Fibroblast of lung (primary cell): ENCODE measurements at regions not wholly inside any gene's neighbourhood (a gene's known extent, or its start where the extent isn't known, plus 50 kb on each side); places are given as distances from the start of the nearest gene placed in this dataset.

Source experiments
- DNase-seq, 2 donors: peaks; one replicate each; pipeline versions ENCODE4 v3.0.0 to v3.0.0-alpha.2; 2010; ENCODE audit warnings: low read depth in 2 of 2
- H2AFZ ChIP-seq: 2 replicates; pipeline ENCODE4 v1.5.1; 2012; ENCODE audit warnings: low read length, control low read depth, inconsistent platforms
- H3K27ac ChIP-seq: 2 replicates; pipeline ENCODE4 v1.5.1; 2011; ENCODE audit warnings: low read length, control low read depth; ENCODE audit not compliant: insufficient read depth
- H3K27me3 ChIP-seq: 2 replicates; pipeline ENCODE4 v1.5.1; 2011; ENCODE audit warnings: mild to moderate bottlenecking, low read length; ENCODE audit not compliant: control insufficient read depth, insufficient read depth
- H3K36me3 ChIP-seq: 2 replicates; pipeline ENCODE4 v1.5.1; 2011; ENCODE audit warnings: low read length; ENCODE audit not compliant: control insufficient read depth, insufficient read depth
- H3K4me1 ChIP-seq: 2 replicates; pipeline ENCODE4 v1.5.1; 2011; ENCODE audit warnings: low read length; ENCODE audit not compliant: control insufficient read depth, insufficient read depth; ENCODE audit errors: extremely low read depth
- H3K4me2 ChIP-seq: 2 replicates; pipeline ENCODE4 v1.5.1; 2011; ENCODE audit warnings: low read length, control low read depth; ENCODE audit not compliant: insufficient read depth; ENCODE audit errors: extremely low read depth
- H3K4me3 ChIP-seq, 4 experiments: fragments of 200-600 bp in 1 of 4; sonication (generic) in 1 of 4; replicated peaks in 1 of 4; 2 replicates each; pipeline ENCODE4 v1.5.1; 2011 to 2016; ENCODE audit warnings: low read length in 4 of 4, low read depth in 3 of 4, mild to moderate bottlenecking in 3 of 4, control low read depth in 2 of 4, inconsistent platforms in 1 of 4, mixed read lengths in 1 of 4; ENCODE audit not compliant: insufficient read depth in 1 of 4; ENCODE audit errors: control extremely low read depth in 1 of 4
- H3K79me2 ChIP-seq: 2 replicates; pipeline ENCODE4 v1.5.1; 2012; ENCODE audit warnings: mild to moderate bottlenecking, low read length, inconsistent platforms; ENCODE audit not compliant: control insufficient read depth, insufficient read depth
- H3K9ac ChIP-seq: 2 replicates; pipeline ENCODE4 v1.5.1; 2011; ENCODE audit warnings: mild to moderate bottlenecking, low read length, control low read depth; ENCODE audit not compliant: insufficient read depth
- H3K9me3 ChIP-seq: 2 replicates; pipeline ENCODE4 v1.5.1; 2012; ENCODE audit warnings: low read depth, low read length; ENCODE audit not compliant: control insufficient read depth, insufficient read depth
- H4K20me1 ChIP-seq: 2 replicates; pipeline ENCODE4 v1.5.1; 2011; ENCODE audit warnings: low read length; ENCODE audit not compliant: control insufficient read depth, insufficient read depth; ENCODE audit errors: extremely low read depth
- EZH2 ChIP-seq: IDR thresholded peaks from 2 replicates; pipeline ENCODE4 v1.5.1; 2012; ENCODE audit warnings: low read length, control low read depth, mild to moderate bottlenecking; ENCODE audit errors: missing control alignments
- TF ChIP-seq, protein P1 (sequence below), 2 donors: IDR thresholded peaks in 1 of 2; conservative IDR thresholded peaks in 1 of 2; 1 replicate in 1 of 2; 2 replicates in 1 of 2; pipeline ENCODE4 v1.5.1; 2011 to 2012; ENCODE audit warnings: low read length in 2 of 2, control low read depth in 1 of 2, inconsistent platforms in 1 of 2, low read depth in 1 of 2, mild to moderate bottlenecking in 1 of 2

DNA sequence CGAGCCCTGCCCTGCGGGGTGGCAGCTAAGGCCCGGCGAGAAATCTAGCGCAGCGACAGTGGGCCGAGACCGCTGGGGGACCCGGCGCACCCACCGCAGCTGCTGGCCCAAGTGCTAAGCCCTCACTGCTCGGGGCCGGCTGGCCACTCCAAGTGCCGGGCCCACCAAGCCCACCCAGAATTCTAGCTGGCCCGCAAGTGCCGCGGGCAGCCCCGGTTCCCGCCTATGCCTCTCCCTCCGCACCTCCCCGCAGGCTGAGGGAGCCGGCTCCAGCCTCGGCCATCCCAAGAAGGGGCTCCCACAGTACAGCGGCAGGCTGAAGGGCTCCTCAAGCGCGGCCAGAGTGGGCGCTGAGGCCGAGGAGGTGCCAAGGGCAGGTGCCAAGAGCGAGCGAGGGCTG lies 55.2 kb upstream of the RND3 start:
- no peaks in the 10 kb centered on the region for H3K27me3 ChIP-seq
- H4K20me1 ChIP-seq, result no peaks in the 10 kb centered on the region
- no peak overlapping the region for H3K4me2 ChIP-seq
- H3K27ac ChIP-seq, result no peak overlapping the region
- no peak overlapping the region for H3K4me3 ChIP-seq
- no peak overlapping the region for H3K9ac ChIP-seq
- H3K9me3 ChIP-seq, result no peaks in the 10 kb centered on the region
- H2AFZ ChIP-seq, result no peak overlapping the region
- no peaks in the 10 kb centered on the region for H3K4me1 ChIP-seq
- TF ChIP-seq, protein P1, sequence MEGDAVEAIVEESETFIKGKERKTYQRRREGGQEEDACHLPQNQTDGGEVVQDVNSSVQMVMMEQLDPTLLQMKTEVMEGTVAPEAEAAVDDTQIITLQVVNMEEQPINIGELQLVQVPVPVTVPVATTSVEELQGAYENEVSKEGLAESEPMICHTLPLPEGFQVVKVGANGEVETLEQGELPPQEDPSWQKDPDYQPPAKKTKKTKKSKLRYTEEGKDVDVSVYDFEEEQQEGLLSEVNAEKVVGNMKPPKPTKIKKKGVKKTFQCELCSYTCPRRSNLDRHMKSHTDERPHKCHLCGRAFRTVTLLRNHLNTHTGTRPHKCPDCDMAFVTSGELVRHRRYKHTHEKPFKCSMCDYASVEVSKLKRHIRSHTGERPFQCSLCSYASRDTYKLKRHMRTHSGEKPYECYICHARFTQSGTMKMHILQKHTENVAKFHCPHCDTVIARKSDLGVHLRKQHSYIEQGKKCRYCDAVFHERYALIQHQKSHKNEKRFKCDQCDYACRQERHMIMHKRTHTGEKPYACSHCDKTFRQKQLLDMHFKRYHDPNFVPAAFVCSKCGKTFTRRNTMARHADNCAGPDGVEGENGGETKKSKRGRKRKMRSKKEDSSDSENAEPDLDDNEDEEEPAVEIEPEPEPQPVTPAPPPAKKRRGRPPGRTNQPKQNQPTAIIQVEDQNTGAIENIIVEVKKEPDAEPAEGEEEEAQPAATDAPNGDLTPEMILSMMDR (conservative IDR thresholded peaks at IDR 0.05 in 1 of 2, IDR thresholded peaks at IDR 0.05 in 1 of 2; ENCODE audit: low read depth in 1 of 2, low read length in 2 of 2), result no peak
- TF ChIP-seq EZH2, result no peak
- DNase-seq, result no peak
- no peaks in the 10 kb centered on the region for H3K79me2 ChIP-seq
- H3K36me3 ChIP-seq, result no peaks in the 10 kb centered on the region

DNA sequence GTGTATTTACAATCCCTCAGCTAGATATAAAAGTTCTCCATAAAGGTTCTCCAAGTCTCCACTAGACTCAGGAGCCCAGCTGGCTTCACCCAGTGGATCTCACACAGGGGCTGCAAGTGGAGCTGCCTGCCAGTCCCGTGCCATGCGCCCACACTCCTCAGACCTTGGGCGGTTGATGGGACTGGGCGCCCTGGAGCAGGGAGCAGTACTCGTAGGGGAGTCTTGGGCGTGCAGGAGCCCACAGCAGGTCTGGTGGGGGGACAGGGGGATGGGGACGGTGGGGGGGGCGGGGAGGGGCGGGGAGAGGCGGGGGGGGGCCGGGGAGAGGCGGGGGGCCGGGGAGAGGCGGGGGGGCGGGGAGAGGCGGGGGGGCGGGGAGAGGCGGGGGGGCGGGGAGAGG lies 54.7 kb upstream of the RND3 start:
- Histone ChIP-seq H3K27ac (no peak overlapping the region), H3K36me3 (no peaks in the 10 kb centered on the region), H3K27me3 (no peaks in the 10 kb centered on the region), H3K79me2 (no peaks in the 10 kb centered on the region), H4K20me1 (no peaks in the 10 kb centered on the region), H3K4me1 (no peaks in the 10 kb centered on the region), H3K4me3 (no peak overlapping the region), H3K9me3 (no peaks in the 10 kb centered on the region), H3K4me2 (no peak overlapping the region), H2AFZ (no peak overlapping the region), H3K9ac (no peak overlapping the region)
- DNase-seq, result no peak
- TF ChIP-seq EZH2, result no peak
- TF ChIP-seq, protein P1 (conservative IDR thresholded peaks at IDR 0.05 in 1 of 2, IDR thresholded peaks at IDR 0.05 in 1 of 2; ENCODE audit: low read depth in 1 of 2, low read length in 2 of 2), result no peak

DNA sequence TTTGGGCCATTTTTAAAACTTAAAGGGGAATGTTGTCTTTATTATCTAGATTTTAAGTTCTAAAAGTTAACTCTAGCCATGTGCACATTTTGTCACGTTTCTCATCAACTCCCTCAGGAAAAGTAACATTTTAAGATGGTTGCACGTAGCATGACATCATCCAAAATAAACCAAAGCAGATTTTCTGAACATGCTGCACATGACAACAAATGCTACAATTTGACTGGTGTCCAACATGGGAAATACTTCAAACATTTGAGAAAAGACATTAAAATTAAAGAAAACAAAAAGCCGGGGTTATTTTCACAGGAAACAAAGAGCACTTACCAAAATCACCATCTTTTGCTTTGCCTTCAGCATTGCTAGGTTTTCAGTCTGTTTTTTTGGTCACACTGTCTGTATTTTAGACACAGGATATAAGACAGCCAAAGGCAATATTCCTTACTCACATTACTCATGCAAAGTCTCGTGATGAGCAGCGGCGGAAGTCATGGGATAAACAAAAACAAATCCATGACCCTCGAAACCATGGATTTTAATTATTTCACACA lies 51.3 kb upstream of the RND3 start:
- Histone ChIP-seq H3K4me3 (no peak overlapping the region), H3K27me3 (no peaks in the 10 kb centered on the region), H4K20me1 (no peaks in the 10 kb centered on the region), H2AFZ (no peak overlapping the region), H3K36me3 (no peaks in the 10 kb centered on the region), H3K79me2 (no peaks in the 10 kb centered on the region), H3K9me3 (no peaks in the 10 kb centered on the region), H3K27ac (peak overlapping the region; percentile 34), H3K9ac (no peak overlapping the region), H3K4me1 (no peaks in the 10 kb centered on the region), H3K4me2 (peak overlapping the region; percentile 1)
- peak in 1 of 2 donors; percentile 45 for DNase-seq
- TF ChIP-seq, protein P1 (conservative IDR thresholded peaks at IDR 0.05 in 1 of 2, IDR thresholded peaks at IDR 0.05 in 1 of 2; ENCODE audit: low read depth in 1 of 2, low read length in 2 of 2), result no peak
- TF ChIP-seq EZH2, result no peak
